ENCODE measurements at regions not wholly inside any gene's neighbourhood (a gene's known extent, or its start where the extent isn't known, plus 50 kb on each side); places are given as distances from the start of the nearest gene placed in this dataset.
A peak's percentile ranks its signal among the peaks of the same experiment; 100 is the strongest.

- DNase-seq (ENCODE audit: low read depth, low spot score), result no peak
Observed at GRCh38 chr2:164306872-164307271, 314.4 kb downstream of the GRB14 start.

GRCh38 chr2:164302786-164303185 is 318.5 kb downstream of the GRB14 start:
- no peak for DNase-seq (ENCODE audit: low read depth, low spot score)

- DNase-seq (ENCODE audit: low read depth, low spot score), result no peak
Observed at GRCh38 chr2:164288235-164288634, 333.0 kb downstream of the GRB14 start.

- no peak for DNase-seq (ENCODE audit: low read depth, low spot score)
Observed at GRCh38 chr2:164287056-164287455, 334.2 kb downstream of the GRB14 start.

GRCh38 chr2:164285576-164285975 is 335.7 kb downstream of the GRB14 start:
- no peak for DNase-seq (ENCODE audit: low read depth, low spot score)

GRCh38 chr2:164281896-164282295 is 339.4 kb downstream of the GRB14 start:
- DNase-seq (ENCODE audit: low read depth, low spot score), result no peak

- no peak for DNase-seq (ENCODE audit: low read depth, low spot score)
Observed at GRCh38 chr2:164275659-164276058, 345.6 kb downstream of the GRB14 start.

GRCh38 chr2:164260506-164260905 is 360.8 kb downstream of the GRB14 start:
- no peak for DNase-seq (ENCODE audit: low read depth, low spot score)

GRCh38 chr2:164257742-164258141 is 363.5 kb downstream of the GRB14 start:
- DNase-seq (ENCODE audit: low read depth, low spot score), result no peak

- no peak for DNase-seq (ENCODE audit: low read depth, low spot score)
Observed at GRCh38 chr2:164252568-164253287, 368.6 kb downstream of the GRB14 start.

- no peak for DNase-seq (ENCODE audit: low read depth, low spot score)
Observed at GRCh38 chr2:164243315-164243714, 378.0 kb downstream of the GRB14 start.

- no peak for DNase-seq (ENCODE audit: low read depth, low spot score)
Observed at GRCh38 chr2:164242409-164242808, 378.9 kb downstream of the GRB14 start.

GRCh38 chr2:164234074-164234473 is 387.2 kb downstream of the GRB14 start:
- DNase-seq (ENCODE audit: low read depth, low spot score), result no peak

GRCh38 chr2:164224007-164224406 is 397.3 kb downstream of the GRB14 start:
- DNase-seq (ENCODE audit: low read depth, low spot score), result no peak

- no peak for DNase-seq (ENCODE audit: low read depth, low spot score)
Observed at GRCh38 chr2:164221473-164221872, 399.8 kb downstream of the GRB14 start.

- no peak for DNase-seq (ENCODE audit: low read depth, low spot score)
Observed at GRCh38 chr2:164220265-164220664, 401.0 kb downstream of the GRB14 start.

GRCh38 chr2:164213916-164214315 is 407.4 kb downstream of the GRB14 start:
- DNase-seq (ENCODE audit: low read depth, low spot score), result no peak

GRCh38 chr2:164205347-164205746 is 415.9 kb downstream of the GRB14 start:
- DNase-seq (ENCODE audit: low read depth, low spot score), result peak; percentile 40

- DNase-seq (ENCODE audit: low read depth, low spot score), result no peak
Observed at GRCh38 chr2:164203131-164203530, 418.2 kb downstream of the GRB14 start.

- no peak for DNase-seq (ENCODE audit: low read depth, low spot score)
Observed at GRCh38 chr2:164198256-164198655, 423.0 kb downstream of the GRB14 start.

GRCh38 chr2:164190700-164191099 is 430.6 kb downstream of the GRB14 start:
- DNase-seq (ENCODE audit: low read depth, low spot score), result no peak

- DNase-seq (ENCODE audit: low read depth, low spot score), result no peak
Observed at GRCh38 chr2:164189851-164190250, 431.4 kb downstream of the GRB14 start.

- DNase-seq (ENCODE audit: low read depth, low spot score), result no peak
Observed at GRCh38 chr2:164187121-164187520, 434.2 kb downstream of the GRB14 start.

GRCh38 chr2:164186591-164186990 is 434.7 kb downstream of the GRB14 start:
- no peak for DNase-seq (ENCODE audit: low read depth, low spot score)

Data from smooth muscle cell of the brain vasculature (primary cell).